H9 (cell line): ENCODE measurements at regions not wholly inside any gene's neighbourhood (a gene's known extent, or its start where the extent isn't known, plus 50 kb on each side); places are given as distances from the start of the nearest gene placed in this dataset.
"Not testable (repeated sequence)": the region's sequence is repeated elsewhere in the genome, so short reads cannot be mapped to it uniquely, and the experiment has no call there.

Experiments used
- DNase-seq: peaks from one replicate; pipeline ENCODE4 v3.0.0-alpha.2; 2017
- H2AFZ ChIP-seq: one replicate; pipeline ENCODE4 v1.6.1; 2013; ENCODE audit warnings: mild to moderate bottlenecking, low read length, control low read depth, moderate library complexity
- H2AK5ac ChIP-seq: 2 replicates; pipeline ENCODE4 v1.6.1; 2013; ENCODE audit warnings: low read length, control low read depth, mixed read lengths; ENCODE audit not compliant: insufficient read length
- H2BK120ac ChIP-seq: one replicate; pipeline ENCODE4 v1.6.1; 2013; ENCODE audit warnings: low read depth, mild to moderate bottlenecking, low read length, control low read depth, inconsistent platforms; ENCODE audit not compliant: poor library complexity, severe bottlenecking
- H2BK12ac ChIP-seq: 2 replicates; pipeline ENCODE4 v1.6.1; 2013; ENCODE audit warnings: low read length, control low read depth, mixed read lengths, low read depth; ENCODE audit not compliant: insufficient read length
- H2BK15ac ChIP-seq: 2 replicates; pipeline ENCODE4 v1.6.1; 2013; ENCODE audit warnings: low read depth, low read length, control low read depth
- H2BK20ac ChIP-seq: one replicate; pipeline ENCODE4 v1.6.1; 2013; ENCODE audit warnings: low read depth, mild to moderate bottlenecking, low read length, control low read depth, inconsistent platforms; ENCODE audit not compliant: poor library complexity, severe bottlenecking
- H2BK5ac ChIP-seq: 2 replicates; pipeline ENCODE4 v1.6.1; 2013; ENCODE audit warnings: low read length, control low read depth, mixed read lengths; ENCODE audit not compliant: insufficient read length
- H3K14ac ChIP-seq: 2 replicates; pipeline ENCODE4 v1.6.1; 2013; ENCODE audit warnings: low read length, control low read depth; ENCODE audit not compliant: insufficient read depth
- H3K18ac ChIP-seq: 2 replicates; pipeline ENCODE4 v1.6.1; 2013; ENCODE audit warnings: low read depth, mild to moderate bottlenecking, mixed read lengths, low read length, control low read depth; ENCODE audit not compliant: insufficient read length
- H3K23ac ChIP-seq: 2 replicates; pipeline ENCODE4 v1.6.1; 2013; ENCODE audit warnings: low read length, control low read depth, mixed read lengths, low read depth; ENCODE audit not compliant: insufficient read length
- H3K23me2 ChIP-seq: 2 replicates; pipeline ENCODE4 v1.6.1; 2013; ENCODE audit warnings: low read depth, mild to moderate bottlenecking, mixed read lengths, low read length, control low read depth; ENCODE audit not compliant: insufficient read length, poor library complexity, severe bottlenecking
- H3K27ac ChIP-seq: 2 replicates; pipeline ENCODE4 v1.5.1; 2013; ENCODE audit warnings: low read length, control low read depth, mixed read lengths, low read depth; ENCODE audit not compliant: insufficient read length
- H3K27me3 ChIP-seq: 2 replicates; pipeline ENCODE4 v1.6.1; 2013; ENCODE audit warnings: low read length, control low read depth, inconsistent platforms; ENCODE audit not compliant: insufficient read depth
- H3K4ac ChIP-seq: 2 replicates; pipeline ENCODE4 v1.6.1; 2013; ENCODE audit warnings: low read depth, mild to moderate bottlenecking, control low read depth, inconsistent platforms, low read length, moderate library complexity
- H3K4me1 ChIP-seq: 2 replicates; pipeline ENCODE4 v1.6.1; 2013; ENCODE audit warnings: low read length, control low read depth, inconsistent platforms; ENCODE audit not compliant: insufficient read depth
- H3K4me2 ChIP-seq: 2 replicates; pipeline ENCODE4 v1.6.1; 2013; ENCODE audit warnings: low read length, control low read depth, mixed read lengths; ENCODE audit not compliant: insufficient read length, insufficient read depth
- H3K56ac ChIP-seq: 2 replicates; pipeline ENCODE4 v1.6.1; 2013; ENCODE audit warnings: low read depth, mild to moderate bottlenecking, mixed read lengths, low read length, control low read depth; ENCODE audit not compliant: insufficient read length
- H3K79me1 ChIP-seq: 2 replicates; pipeline ENCODE4 v1.6.1; 2013; ENCODE audit warnings: low read depth, mild to moderate bottlenecking, moderate library complexity, low read length, control low read depth, inconsistent platforms; ENCODE audit not compliant: insufficient read depth, poor library complexity, severe bottlenecking
- H3K79me2 ChIP-seq: 2 replicates; pipeline ENCODE4 v1.6.1; 2013; ENCODE audit warnings: low read length, control low read depth, inconsistent platforms; ENCODE audit not compliant: insufficient read depth
- H3K9ac ChIP-seq: 2 replicates; pipeline ENCODE4 v1.6.1; 2013; ENCODE audit warnings: low read length, control low read depth, mixed read lengths; ENCODE audit not compliant: insufficient read length; ENCODE audit errors: extremely low read depth
- H3K9me3 ChIP-seq: one replicate; pipeline ENCODE4 v1.6.1; 2013; ENCODE audit warnings: low read depth, low read length, inconsistent platforms; ENCODE audit not compliant: control insufficient read depth
- H3T11ph ChIP-seq: one replicate; pipeline ENCODE4 v1.6.1; 2013; ENCODE audit warnings: mild to moderate bottlenecking, low read length, control low read depth, inconsistent platforms
- H4K20me1 ChIP-seq: one replicate; pipeline ENCODE4 v1.6.1; 2013; ENCODE audit not compliant: control insufficient read depth, insufficient read length, insufficient read depth
- H4K5ac ChIP-seq: 2 replicates; pipeline ENCODE4 v1.6.1; 2013; ENCODE audit warnings: low read depth, mild to moderate bottlenecking, mixed read lengths, low read length, control low read depth; ENCODE audit not compliant: insufficient read length
- H4K8ac ChIP-seq: replicated peaks from 2 replicates; pipeline ENCODE4 v1.6.1; 2013; ENCODE audit warnings: low read length, control low read depth, mixed read lengths, low read depth; ENCODE audit not compliant: insufficient read length
- H4K91ac ChIP-seq: 2 replicates; pipeline ENCODE4 v1.6.1; 2013; ENCODE audit warnings: low read depth, mild to moderate bottlenecking, moderate library complexity, mixed read lengths, low read length, control low read depth; ENCODE audit not compliant: insufficient read length
- H3K27ac Mint-ChIP-seq, 3 experiments: 2 replicates in 2 of 3; 3 replicates in 1 of 3; pipeline ENCODE4 v1.8.0; 2020 to 2021; ENCODE audit warnings: mixed read lengths in 3 of 3, mild to moderate bottlenecking in 1 of 3, moderate library complexity in 1 of 3
- H3K27me3 Mint-ChIP-seq: 2 replicates; pipeline ENCODE4 v1.8.0; 2021; ENCODE audit warnings: low read depth, mild to moderate bottlenecking, moderate library complexity, mixed read lengths
- H3K36me3 Mint-ChIP-seq, 3 experiments: 2 replicates in 2 of 3; 3 replicates in 1 of 3; pipeline ENCODE4 v1.8.0; 2020 to 2021; ENCODE audit warnings: low read depth in 3 of 3, mixed read lengths in 3 of 3; ENCODE audit not compliant: insufficient read depth in 1 of 3
- H3K4me1 Mint-ChIP-seq, 2 experiments: 2 replicates each; pipeline ENCODE4 v1.8.0; 2020; ENCODE audit warnings: mixed read lengths in 2 of 2
- H3K4me3 Mint-ChIP-seq, 2 experiments: 2 replicates in 1 of 2; 3 replicates in 1 of 2; pipeline ENCODE4 v1.8.0; 2020 to 2021; ENCODE audit warnings: mild to moderate bottlenecking in 2 of 2, mixed read lengths in 2 of 2, moderate library complexity in 1 of 2
- H3K9me3 Mint-ChIP-seq, 2 experiments: 2 replicates in 1 of 2; 3 replicates in 1 of 2; pipeline ENCODE4 v1.8.0; 2020; ENCODE audit warnings: mild to moderate bottlenecking in 2 of 2, mixed read lengths in 2 of 2, moderate library complexity in 1 of 2
- WGBS: extraction: QIAGEN DNeasy Blood & Tissue Kit; methylation state at CpG from one replicate; pipeline ENCODE4 v1.1.7; 2013; ENCODE audit warnings: missing lambda C conversion rate, low lambda C conversion rate, mixed read lengths; ENCODE audit not compliant: insufficient read length; ENCODE audit errors: extremely low coverage; 5-methylcytosine and 5-hydroxymethylcytosine counted together
- TF ChIP-seq, protein P1 (sequence below): fragments of 200-600 bp; sonication (generic); conservative IDR thresholded peaks from 3 replicates; pipeline ENCODE4 v1.8.0; 2021; ENCODE audit warnings: antibody characterized with exemption, mild to moderate bottlenecking

DNA sequence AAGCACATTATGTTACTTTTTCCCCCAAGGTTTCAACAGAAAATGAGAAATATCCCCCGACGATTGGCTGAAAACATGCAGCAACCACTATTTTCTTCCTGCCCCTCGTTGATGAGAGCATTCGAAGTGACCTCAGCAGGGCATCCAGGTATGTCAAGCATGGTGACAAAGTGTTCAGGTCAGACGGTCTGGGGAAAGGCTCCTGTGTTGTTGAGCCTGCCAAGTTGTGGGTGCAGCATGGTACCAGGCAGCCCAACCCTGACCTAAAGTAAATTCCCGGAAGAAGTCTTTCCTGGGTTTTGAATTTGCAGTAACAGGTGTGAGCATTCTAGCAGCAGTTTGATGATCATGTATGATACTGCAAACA lies 51.7 kb upstream of the SEC14L1 start:
- TF ChIP-seq, protein P1, sequence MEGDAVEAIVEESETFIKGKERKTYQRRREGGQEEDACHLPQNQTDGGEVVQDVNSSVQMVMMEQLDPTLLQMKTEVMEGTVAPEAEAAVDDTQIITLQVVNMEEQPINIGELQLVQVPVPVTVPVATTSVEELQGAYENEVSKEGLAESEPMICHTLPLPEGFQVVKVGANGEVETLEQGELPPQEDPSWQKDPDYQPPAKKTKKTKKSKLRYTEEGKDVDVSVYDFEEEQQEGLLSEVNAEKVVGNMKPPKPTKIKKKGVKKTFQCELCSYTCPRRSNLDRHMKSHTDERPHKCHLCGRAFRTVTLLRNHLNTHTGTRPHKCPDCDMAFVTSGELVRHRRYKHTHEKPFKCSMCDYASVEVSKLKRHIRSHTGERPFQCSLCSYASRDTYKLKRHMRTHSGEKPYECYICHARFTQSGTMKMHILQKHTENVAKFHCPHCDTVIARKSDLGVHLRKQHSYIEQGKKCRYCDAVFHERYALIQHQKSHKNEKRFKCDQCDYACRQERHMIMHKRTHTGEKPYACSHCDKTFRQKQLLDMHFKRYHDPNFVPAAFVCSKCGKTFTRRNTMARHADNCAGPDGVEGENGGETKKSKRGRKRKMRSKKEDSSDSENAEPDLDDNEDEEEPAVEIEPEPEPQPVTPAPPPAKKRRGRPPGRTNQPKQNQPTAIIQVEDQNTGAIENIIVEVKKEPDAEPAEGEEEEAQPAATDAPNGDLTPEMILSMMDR, result no peak
- Histone ChIP-seq H3K14ac (peak overlapping the region; percentile 85), H2BK15ac (no peak overlapping the region), H3K4ac (peak overlapping the region; percentile 43; the same call in 1 of the 2 replicates), H3K4me1 (0 out of 2 replicates have a peak, but pooled peaks cover 2% of the 10 kb centered on the region), H3K9me3 (no peaks in the 10 kb centered on the region), H2BK120ac (no peak overlapping the region), H3K79me2 (no peaks in the 10 kb centered on the region), H3K23ac (no peak overlapping the region), H2AK5ac (no peak overlapping the region), H2AFZ (no peak overlapping the region), H3T11ph (no peak overlapping the region), H3K23me2 (peaks cover 5% of the 10 kb centered on the region), H3K27me3 (no peaks in the 10 kb centered on the region), H3K18ac (peak overlapping the region; percentile 80), H2BK12ac (no peak overlapping the region), H4K91ac (no peak overlapping the region), H2BK20ac (no peak overlapping the region), H3K56ac (no peak overlapping the region), H3K9ac (peak overlapping the region; percentile 95), H4K5ac (no peak overlapping the region), H4K20me1 (peaks cover 3% of the 10 kb centered on the region), H4K8ac (no peak overlapping the region), H3K79me1 (no peaks in the 10 kb centered on the region), H3K27ac (no peak overlapping the region), H2BK5ac (no peak overlapping the region), H3K4me2 (peak overlapping the region; percentile 98)
- DNase-seq, result no peak
- no peaks in the 10 kb centered on the region for H3K9me3 Mint-ChIP-seq
- peak overlapping the region; percentile 91 to 98 (median 97) for H3K27ac Mint-ChIP-seq
- no CpG with 5 or more reads among the region's 6 CpGs for WGBS
- H3K4me3 Mint-ChIP-seq, result peak overlapping the region; percentile 92 to 93
- peaks cover 12 to 28% of the 10 kb centered on the region in 2 experiments for H3K4me1 Mint-ChIP-seq
- peaks cover 22 to 54% (median 52%) of the 10 kb centered on the region in 3 experiments; a peak in 6 of 7 replicates for H3K36me3 Mint-ChIP-seq
- no peaks in the 10 kb centered on the region; the same call in 1 of the 2 replicates for H3K27me3 Mint-ChIP-seq

DNA sequence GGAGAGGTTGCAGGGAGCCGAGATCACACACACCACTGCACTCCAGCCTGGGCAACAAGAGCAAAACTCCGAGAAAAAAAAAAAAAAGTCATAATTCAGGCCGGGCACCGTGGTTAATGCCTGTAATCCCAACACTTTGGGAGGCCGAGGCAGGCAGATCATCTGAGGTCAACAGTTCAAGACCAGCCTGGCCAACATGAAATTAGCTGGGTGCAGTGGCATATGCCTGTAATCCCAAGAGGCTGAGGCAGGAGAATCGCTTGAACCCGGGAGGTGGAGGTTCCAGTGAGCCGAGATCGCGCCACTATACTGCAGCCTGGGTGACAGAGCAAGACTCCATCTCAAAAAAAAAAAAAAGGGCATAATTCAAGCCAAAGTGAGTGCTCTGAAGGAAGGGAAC lies 50.8 kb upstream of the SEC14L1 start:
- not testable (repeated sequence) for H3K23ac ChIP-seq, H3K18ac ChIP-seq, H3K23me2 ChIP-seq, H3K27ac Mint-ChIP-seq, H2BK20ac ChIP-seq, H3K9me3 ChIP-seq, H3K27me3 Mint-ChIP-seq, H4K5ac ChIP-seq, H3K79me2 ChIP-seq, H3K9me3 Mint-ChIP-seq, H4K8ac ChIP-seq, H2AFZ ChIP-seq, DNase-seq, H3K4ac ChIP-seq, H3K79me1 ChIP-seq, H2BK120ac ChIP-seq, H3K27me3 ChIP-seq, H3K4me1 ChIP-seq, H2BK12ac ChIP-seq, H3K14ac ChIP-seq, H3K9ac ChIP-seq, H3T11ph ChIP-seq, H2BK5ac ChIP-seq, H3K56ac ChIP-seq, H2AK5ac ChIP-seq, H4K20me1 ChIP-seq, H3K27ac ChIP-seq, H2BK15ac ChIP-seq, H3K4me2 ChIP-seq, H4K91ac ChIP-seq
- Mint-ChIP-seq H3K4me3 (peak overlapping the region; percentile 92 to 93; a peak in 3 of 5 replicates), H3K36me3 (peaks cover 22 to 63% (median 58%) of the 10 kb centered on the region in 3 experiments; a peak in 6 of 7 replicates), H3K4me1 (peaks cover 12 to 28% of the 10 kb centered on the region in 2 experiments)
- no CpG with 5 or more reads among the region's 10 CpGs for WGBS
